WTC11 (cell line): ENCODE measurements at regions not wholly inside any gene's neighbourhood (a gene's known extent, or its start where the extent isn't known, plus 50 kb on each side); places are given as distances from the start of the nearest gene placed in this dataset.

Experiments used
- ATF2 ChIP-seq: sonication (generic); formaldehyde crosslinking; IDR thresholded peaks from 2 replicates; pipeline ENCODE4 v1.8.1; 2022; ENCODE audit warnings: low read depth, missing genetic modification reagents, borderline replicate concordance
- CBFB ChIP-seq: sonication (generic); formaldehyde crosslinking; IDR thresholded peaks from 2 replicates; pipeline ENCODE4 v1.8.1; 2022; ENCODE audit warnings: mild to moderate bottlenecking, low read depth, missing genetic modification reagents
- CREB1 ChIP-seq: sonication (generic); formaldehyde crosslinking; IDR thresholded peaks from 2 replicates; pipeline ENCODE4 v1.8.0; 2023; ENCODE audit warnings: mild to moderate bottlenecking, missing genetic modification reagents
- CTCF ChIP-seq: fragments of 200-600 bp; IDR thresholded peaks from 2 replicates; pipeline ENCODE4 v1.8.0; 2022; ENCODE audit warnings: antibody characterized with exemption
- E2F5 ChIP-seq: sonication (generic); formaldehyde crosslinking; IDR thresholded peaks from 2 replicates; pipeline ENCODE4 v1.8.1; 2022; ENCODE audit warnings: mild to moderate bottlenecking, moderate library complexity, missing genetic modification reagents
- ESRRA ChIP-seq: sonication (generic); formaldehyde crosslinking; IDR thresholded peaks from 2 replicates; pipeline ENCODE4 v1.8.1; 2022; ENCODE audit warnings: mild to moderate bottlenecking, missing genetic modification reagents, borderline replicate concordance
- NR1H2 ChIP-seq: sonication (generic); formaldehyde crosslinking; IDR thresholded peaks from 2 replicates; pipeline ENCODE4 v1.9.0; 2021; ENCODE audit warnings: mild to moderate bottlenecking, moderate library complexity, missing genetic modification reagents
- PREB ChIP-seq: sonication (generic); formaldehyde crosslinking; IDR thresholded peaks from 2 replicates; pipeline ENCODE4 v1.8.1; 2022; ENCODE audit warnings: mild to moderate bottlenecking, missing genetic modification reagents, moderate library complexity, borderline replicate concordance
- SP1 ChIP-seq: sonication (generic); formaldehyde crosslinking; conservative IDR thresholded peaks from 2 replicates; pipeline ENCODE4 v1.8.1; 2022; ENCODE audit warnings: missing genetic modification reagents
- ZNF219 ChIP-seq: sonication (generic); formaldehyde crosslinking; IDR thresholded peaks from 2 replicates; pipeline ENCODE4 v1.8.0; 2023; ENCODE audit warnings: missing genetic modification reagents, mild to moderate bottlenecking, borderline replicate concordance

- TF ChIP-seq CTCF (no peak), CREB1 (CRISPR knock-in tag) (no peak), ZNF219 (no peak), PREB (CRISPR knock-in tag) (no peak), CBFB (no peak), ATF2 (CRISPR knock-in tag) (no peak), ESRRA (no peak), NR1H2 (no peak), SP1 (no peak), E2F5 (no peak)
Observed at GRCh38 chr10:9211228-9211627, 1156.7 kb downstream of the GATA3 start.
